GM21423 (cell line): ENCODE measurements at regions not wholly inside any gene's neighbourhood (a gene's known extent, or its start where the extent isn't known, plus 50 kb on each side); places are given as distances from the start of the nearest gene placed in this dataset.
"Not testable (repeated sequence)": the region's sequence is repeated elsewhere in the genome, so short reads cannot be mapped to it uniquely, and the experiment has no call there.

Experiments used
- ATAC-seq: cut with Tn5 transposase; IDR thresholded peaks from one replicate; pipeline ENCODE4 v1.9.1; 2021; ENCODE audit warnings: mild to moderate bottlenecking, moderate library complexity; ENCODE audit not compliant: unreplicated experiment

DNA sequence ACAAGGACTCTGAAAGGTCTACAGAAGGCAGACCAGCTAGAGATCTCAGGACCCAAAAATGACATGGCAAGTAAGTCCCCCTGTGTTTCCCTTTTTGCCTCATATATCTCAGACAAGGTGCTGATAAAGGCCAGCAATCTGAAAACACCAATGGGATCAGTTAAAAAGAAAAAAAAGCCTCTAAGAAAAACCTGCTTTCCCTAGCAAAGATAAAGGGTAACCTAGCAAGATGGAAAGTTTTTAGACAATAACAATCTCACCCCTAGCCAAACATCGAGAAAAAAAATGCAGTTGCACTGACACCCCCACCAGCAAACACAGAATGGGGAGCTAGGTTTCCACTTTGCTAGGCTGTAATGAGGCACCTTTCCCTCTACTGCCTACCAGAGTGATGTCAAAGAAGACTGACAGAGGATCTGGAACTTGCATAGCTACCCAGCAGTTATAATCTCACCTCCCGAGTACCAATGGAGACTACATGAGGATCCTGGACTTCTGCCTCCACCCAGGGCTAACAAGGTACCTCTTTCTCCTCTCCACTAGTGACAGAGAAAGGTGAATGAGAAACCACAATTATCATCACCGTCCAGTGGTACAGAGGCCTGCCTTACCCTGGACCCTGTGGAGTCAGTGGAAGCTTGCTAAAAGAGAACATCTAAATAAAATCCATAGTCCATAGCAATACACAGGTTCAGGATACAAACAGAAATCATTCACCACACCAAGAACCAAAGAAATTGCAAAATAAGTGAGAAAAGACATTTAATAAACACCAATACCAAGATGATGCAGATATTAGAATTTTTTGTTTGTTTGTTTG lies 240.8 kb downstream of the ARHGAP12 start:
- no peak for ATAC-seq

DNA sequence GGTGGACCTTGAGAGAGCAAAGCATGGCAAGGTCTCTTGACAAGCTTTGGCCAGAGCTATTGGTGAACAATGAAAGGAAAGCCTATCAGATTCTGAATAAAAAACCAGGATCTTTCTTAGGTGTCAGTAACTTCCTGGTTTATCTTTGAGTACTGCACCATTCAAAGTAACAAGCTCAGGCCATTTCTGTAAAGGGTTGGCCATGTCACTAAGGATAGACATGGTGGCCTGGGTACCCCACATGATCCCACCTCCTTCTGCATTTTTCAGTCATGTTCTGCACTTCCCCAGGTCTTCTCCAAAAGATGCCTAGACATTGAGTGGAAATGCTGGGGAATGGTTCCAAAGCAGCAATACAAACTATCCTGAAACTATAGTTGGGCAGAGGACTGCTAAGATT lies 242.0 kb downstream of the ARHGAP12 start:
- no peak for ATAC-seq

DNA sequence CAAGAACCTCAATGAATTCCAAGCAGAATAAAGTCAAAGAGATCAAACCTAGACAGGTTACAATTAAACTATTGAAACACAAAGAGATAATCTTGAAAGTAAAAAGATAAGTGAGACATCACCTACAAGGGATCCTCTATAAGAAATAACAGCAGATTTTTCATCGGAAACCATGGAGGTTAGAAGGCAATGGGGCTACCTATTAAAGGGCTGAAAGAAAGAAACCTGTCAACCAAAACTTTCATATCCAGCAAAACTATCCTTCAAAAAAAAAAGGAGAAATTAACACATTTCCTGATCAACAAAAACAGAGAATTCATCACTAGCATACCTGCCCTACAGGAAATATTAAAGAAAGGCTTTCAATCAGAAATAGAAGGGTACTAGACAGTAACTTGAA lies 244.9 kb downstream of the ARHGAP12 start:
- ATAC-seq, result no peak

DNA sequence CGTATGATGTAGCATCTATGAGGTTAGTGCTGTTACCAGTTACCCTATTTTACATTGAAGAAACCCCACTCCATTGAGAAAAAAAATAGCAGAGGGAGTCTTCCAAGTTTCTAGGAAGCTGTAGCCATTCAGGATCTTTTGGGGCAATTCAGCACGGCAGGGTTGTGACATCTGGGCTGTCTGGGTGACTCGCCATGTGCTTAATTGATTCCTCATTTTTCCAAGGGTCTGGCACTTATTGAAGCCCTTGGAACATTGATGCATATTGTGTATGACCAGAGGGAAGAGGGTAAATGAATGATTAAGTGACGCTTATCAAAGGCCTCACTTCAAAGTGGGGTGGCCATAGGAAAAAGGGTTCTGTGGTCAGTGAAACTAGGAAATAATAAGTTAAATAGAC lies 248.7 kb downstream of the ARHGAP12 start:
- ATAC-seq, result no peak

DNA sequence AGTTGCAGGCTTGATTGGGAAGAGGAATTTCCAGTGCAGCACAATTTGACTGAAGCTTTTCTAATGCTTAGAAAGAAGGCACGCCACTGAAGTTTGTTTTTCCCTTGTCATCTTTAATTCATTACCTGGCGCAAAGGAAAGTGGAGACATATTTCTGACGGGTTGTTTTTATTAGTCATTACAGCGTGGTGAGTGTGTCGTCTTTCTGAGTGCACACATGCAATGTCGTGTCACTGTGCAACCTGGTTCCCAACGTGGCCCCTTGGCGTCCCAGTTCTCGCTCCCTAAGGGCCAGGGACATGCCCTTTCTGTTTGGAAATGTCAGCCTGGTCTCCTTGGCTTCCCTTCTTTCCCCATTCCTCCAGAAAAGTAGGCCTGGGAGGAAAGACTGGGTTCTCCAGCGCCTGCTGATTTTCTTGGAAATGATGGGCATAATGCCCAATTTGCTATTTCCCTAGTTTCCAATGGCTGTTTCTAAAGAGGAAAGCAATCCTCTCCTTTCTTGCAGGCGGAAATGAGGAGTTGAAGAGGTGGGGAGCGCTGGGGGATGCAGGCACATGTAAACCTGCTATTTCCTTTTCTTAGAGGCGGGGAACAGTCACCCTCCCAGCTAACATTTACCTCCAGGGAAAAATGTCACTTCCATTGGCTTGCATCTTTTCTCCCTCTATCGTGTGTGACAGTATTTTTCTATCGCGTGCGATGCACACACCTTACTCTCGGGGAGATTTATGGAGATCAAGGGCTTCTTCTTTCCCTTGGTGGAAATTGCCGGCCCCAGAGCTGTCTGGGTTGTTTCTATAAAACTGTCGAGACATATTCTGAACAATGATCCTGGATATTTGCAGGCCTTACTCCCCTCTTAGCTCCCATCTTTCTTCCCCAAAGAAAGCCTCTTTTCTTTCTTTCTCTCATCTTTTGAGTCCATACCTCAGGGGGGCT lies 249.8 kb downstream of the ARHGAP12 start:
- no peak for ATAC-seq

DNA sequence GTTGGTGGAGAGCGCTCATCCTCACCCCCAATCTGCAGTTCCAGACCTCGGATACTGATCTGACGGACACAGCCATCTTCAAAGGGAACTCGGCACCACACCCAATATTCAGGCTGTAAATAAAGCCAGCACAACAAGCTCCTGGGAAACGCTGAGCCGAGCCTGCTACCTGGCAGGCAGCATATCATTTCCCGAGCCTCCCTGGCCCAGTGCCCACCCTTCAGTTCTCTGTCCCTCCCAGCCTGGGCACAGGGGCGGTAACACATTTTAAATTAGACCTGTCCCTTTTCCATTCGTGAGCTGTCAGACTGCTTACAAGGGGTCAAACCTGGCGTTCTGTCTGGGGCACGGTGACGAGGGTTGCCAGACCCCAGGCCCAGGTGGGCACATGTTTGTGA lies 250.5 kb downstream of the ARHGAP12 start:
- ATAC-seq, result no peak

DNA sequence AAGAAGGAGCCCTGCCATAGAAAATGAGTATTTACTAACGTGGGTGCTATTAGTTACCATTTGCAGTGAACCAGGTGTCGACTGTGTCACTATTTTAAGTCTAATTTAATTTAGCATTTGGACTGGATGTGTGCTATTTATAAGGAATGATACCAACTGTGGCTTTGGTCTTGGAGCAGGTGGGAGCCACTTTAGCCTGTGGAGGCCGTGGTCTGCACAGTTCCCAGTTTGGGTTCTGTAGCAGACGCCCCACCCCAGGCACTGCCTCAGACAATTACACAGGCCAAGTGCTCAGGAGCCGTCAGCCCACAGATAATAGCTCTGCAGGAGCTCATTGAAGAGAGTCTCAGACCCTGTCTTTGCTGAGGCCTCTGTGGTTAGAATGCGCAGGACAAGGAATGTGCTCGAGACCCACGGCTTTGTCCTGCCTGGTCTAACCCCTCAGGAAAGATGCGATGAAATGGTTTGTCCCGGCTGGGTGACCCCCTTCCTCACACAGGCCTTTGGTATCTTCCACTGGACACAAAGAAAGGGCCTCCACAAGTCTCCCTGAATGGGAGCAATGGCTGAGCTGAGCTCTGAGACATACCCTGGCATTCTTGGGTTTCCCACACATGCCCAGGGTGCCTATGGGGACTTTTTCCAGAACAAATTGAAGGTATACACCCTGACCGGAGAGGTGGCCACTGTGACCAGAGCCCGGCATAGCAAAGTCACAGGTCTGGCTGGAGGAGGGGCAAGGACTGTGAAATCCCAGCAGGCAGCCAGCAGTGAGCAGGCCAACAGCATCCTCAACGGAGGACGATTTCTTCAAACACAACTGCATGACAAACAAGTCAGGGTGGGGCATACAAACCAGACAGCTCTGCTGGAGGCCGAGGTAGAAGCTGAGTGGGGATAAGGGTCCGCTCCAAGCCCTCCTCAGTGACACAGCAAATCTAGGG lies 251.2 kb downstream of the ARHGAP12 start:
- ATAC-seq, result no peak

DNA sequence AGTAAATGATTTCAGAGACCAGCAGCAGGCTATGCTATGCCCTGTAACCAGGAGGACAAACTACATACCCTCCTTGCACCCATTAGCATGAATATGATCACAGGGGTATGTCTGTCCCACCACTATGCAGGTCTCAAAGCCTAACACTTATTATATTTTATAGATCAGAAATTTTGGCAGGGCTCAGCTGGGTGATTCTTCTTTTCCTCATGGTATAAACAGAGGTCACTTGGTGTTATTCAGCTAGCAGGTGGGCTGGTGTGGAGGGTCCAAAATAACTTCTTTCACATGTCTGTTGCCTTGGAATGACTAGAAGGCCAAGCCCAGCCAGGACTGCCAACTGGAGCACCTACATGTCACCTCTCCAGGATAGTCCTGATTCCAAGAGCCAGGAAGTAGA lies 252.9 kb downstream of the ARHGAP12 start:
- ATAC-seq, result no peak

DNA sequence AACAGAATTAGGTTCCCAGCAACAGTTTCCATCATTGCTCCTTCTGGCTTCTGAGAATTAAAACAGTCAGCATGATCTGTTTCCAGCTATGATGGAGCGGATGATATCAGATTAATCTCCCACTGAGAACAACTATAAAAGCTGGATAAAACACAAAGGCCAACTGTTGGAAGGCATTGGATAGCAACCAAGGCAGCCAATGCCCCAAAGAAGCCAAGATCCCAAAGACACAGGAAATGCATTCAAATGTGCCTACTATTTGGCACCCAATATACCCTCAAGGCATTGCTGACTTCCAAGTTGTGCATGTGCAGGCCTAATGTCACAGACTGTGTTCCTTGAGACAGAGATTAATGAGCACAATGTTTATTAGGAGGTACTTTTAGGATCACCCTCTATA lies 259.3 kb downstream of the ARHGAP12 start:
- no peak for ATAC-seq

DNA sequence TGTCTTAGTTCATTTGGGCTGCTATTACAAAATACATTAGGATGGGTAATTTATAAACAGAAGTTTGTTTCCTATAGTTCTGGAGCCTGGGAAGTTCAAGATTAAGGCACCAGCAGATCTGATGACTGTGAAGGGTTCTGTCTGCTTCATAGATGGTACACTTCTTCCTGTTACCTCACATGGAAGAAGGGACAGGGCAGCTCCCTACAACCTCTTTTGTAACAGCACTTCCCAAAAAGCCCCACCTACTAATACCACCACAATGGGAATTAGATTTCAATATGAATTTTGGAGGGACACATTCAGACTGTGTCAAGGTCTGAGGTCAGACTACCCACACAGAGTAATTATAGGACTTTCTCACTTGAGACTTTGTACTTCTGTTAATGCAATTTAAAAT lies 260.3 kb downstream of the ARHGAP12 start:
- no peak for ATAC-seq

DNA sequence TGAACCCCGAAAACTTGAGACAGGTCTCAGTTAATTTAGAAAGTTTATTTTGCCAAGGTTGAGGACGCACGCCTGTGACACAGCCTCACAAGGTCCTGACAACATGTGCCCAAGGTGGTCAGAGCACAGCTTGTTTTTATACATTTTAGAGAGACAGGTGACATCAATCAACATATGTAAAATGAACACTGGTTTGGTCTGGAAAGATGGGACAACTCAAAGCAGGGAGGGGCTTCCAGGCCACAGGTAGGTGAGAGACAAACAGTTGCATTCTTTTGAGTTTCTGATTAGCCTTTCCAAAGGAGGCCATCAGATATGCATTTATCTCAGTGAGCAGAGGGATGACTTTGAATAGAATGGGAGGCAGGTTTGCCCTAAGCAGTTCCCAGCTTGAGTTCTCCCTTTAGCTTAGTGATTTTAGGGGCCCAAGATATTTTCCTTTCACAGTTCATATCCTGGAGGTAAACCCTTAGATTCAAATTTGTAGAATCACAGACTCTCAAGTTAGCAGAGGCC lies 262.8 kb downstream of the ARHGAP12 start:
- ATAC-seq, result not testable (repeated sequence)

DNA sequence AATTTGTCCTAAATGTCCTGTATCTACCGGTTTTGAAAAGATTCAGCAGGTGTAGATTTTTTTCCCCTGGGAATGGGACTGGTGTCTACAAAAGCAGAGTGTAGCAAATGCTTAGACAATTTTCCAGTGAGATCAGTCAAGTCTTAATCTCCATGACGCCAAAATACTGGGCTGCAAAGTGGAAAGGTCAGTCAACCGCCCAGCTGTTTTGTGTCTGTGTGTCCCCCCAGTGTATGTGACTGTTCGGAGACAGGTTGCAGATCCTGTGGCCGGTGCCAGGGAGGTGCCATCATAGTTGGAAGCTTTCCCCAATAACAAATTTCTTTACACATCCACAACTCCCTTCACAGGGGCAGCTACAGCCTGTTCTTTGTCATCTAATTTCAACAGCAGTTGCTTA lies 263.8 kb downstream of the ARHGAP12 start:
- no peak for ATAC-seq

DNA sequence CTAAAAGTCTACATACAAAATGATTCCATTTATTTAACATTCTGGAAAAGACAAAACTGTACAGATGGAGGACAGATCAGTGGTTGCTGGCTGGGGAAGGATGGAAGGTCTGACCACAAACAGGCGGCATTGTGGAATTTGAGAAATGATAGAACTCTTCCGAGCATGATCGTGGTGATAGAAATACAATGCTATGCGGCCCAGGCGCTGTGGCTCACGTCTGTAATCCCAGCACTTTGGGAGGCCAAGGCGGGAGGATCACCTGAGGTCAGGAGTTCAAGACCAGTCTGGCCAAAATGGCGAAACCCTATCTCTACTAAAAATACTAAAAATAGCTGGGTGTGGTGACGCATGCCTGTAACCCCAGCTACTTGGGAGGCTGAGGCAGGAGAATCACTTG lies 264.6 kb downstream of the ARHGAP12 start:
- not testable (repeated sequence) for ATAC-seq

DNA sequence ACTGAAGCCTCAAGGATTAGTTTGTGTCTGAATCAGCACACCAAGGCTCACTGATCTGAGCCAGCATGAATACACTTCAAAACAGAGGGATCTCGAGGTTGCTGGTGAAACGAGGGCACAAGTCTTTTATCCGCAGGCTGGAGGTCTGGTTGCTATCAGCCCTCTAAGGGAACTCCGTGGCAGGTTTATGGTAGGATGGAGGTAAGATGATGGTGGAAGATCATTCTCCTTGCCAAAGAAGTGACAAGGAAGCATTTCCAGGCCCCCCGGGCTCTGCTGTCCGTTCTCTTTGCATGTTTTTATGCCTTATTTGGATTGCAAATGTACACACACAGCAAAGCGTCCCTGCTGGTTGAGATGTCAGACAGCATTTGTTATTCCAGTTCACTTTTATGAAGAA lies 268.3 kb downstream of the ARHGAP12 start:
- ATAC-seq, result no peak

DNA sequence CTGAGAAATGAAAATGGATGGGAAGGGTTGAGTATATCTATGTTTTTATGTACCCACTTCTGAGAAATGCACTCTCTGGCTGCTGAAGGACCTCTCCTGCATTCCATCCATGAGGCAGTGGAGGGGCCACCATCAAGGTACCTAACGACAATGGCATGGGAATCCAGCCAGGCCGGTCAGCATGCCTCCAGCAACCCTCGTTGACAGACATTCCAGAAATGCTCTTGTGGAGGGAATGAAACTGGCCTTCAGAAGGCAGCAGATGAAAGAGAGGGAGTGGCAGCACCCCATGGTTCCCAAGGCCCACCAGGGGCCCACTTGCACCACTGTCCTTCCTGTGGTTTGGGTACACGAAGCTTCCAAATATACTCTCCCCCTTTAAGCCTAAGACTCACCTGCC lies 269.0 kb downstream of the ARHGAP12 start:
- no peak for ATAC-seq

DNA sequence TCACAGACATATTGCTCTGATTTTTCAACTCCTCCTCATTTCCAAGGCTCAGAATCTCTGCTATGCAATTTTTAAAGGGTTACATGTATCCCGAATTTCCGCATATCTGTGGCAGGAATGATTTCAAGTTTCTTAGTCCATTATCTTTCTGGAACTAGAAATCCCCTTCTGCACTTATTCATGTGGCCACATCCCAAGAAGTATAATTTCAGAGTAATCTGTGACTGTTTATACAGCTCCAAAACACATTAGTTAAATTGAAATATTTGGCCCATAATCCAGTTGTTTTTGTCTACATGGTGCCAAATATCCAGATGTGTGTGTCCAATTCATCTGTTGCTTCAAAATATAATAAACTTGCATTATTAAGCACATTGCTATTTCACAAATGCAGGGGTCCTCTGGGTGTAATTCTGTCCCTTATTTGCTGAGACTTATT lies 271.2 kb downstream of the ARHGAP12 start:
- ATAC-seq, result no peak

DNA sequence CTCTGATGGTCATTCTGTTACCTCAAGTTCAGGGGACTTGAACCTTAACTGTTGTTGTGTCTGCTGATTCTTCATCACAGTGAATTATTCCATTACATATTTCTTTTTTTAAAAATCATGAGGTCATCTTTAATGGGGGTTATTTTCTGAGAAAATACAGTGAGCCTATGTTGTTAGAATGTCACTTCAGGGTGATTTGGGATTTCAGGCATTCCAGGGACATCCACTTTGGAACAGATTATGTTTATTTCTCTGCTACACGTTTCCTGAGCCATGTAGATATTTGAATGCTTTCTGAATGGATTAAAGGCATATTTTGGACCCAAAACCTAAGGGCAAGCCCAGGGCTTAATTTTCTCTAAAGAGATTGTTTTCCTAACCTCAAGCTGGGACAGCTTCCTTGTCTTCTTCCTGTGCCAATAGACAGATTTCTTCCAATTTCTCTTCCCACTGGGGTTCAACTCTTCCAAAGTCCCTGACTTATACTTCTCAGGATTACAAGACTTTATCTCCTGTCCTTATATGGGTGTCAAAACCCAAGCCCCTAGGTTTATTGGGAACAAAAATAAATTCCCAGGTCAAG lies 271.7 kb downstream of the ARHGAP12 start:
- no peak for ATAC-seq

DNA sequence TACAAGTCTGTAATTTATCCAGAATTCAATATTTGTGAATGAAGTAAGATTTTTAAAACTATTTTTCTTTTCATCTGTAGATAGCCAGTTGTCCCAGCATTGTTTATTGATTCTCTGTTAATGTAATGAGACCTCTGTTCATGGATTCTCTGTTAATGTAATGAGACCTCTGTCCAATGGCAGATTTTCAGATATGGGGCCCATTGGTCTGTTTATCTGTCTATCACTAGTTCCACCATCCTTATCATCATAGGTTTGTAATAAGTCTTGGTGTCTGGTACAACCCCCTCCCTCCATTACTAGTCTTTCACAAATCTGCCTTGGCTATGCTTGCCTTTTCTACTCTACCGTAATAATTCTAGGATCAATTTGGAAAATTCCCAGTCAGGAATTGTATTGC lies 276.6 kb downstream of the ARHGAP12 start:
- no peak for ATAC-seq

DNA sequence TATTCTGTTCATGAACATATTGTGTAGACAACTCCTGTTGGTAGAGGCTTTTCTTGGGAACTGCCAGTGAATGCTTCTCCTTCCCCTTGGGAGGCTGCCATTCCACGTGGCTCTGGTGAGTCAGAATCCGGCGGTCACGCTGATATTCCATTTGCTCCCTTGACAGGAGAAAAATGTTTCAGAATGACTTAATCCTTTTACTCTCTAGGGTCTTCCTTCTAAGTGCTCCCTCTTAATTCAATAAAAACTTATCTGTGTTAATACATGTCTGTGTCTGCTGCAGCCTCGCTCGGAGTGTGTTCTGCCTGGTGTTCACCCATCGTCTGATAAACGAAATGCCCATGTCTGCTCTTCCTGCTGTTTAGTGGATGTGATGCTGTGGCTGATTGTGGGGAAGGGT lies 278.6 kb downstream of the ARHGAP12 start:
- no peak for ATAC-seq

DNA sequence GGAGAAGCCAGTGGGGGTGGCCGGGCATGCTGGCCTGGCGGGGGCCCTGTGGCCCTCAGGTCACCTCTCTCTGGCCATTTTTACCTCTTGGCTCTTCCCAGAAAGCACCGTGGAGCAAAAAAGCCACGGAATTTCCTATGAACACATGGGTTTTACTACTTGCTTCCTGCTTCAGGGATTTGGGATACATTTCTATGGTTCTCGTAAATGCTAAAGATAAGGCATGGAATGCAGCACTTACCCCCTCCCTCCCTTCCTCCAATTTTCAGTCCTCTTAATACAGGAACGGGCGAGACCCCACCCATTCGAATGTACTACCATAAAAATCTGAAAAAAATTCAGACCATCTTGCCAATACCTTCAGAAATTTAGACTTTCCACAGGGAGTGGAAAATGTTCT lies 279.7 kb downstream of the ARHGAP12 start:
- ATAC-seq, result no peak
